LHCN-M2 (cell line): ENCODE measurements at regions not wholly inside any gene's neighbourhood (a gene's known extent, or its start where the extent isn't known, plus 50 kb on each side); places are given as distances from the start of the nearest gene placed in this dataset.

Source experiments
- DNase-seq: peaks from one replicate; pipeline ENCODE4 v3.0.0-alpha.2; 2012; ENCODE audit warnings: low read depth

- DNase-seq: no peak
Measured at GRCh38 chr5:9692576-9692975, 62.4 kb upstream of the TAS2R1 start.

GRCh38 chr5:9691261-9691660 is 61.1 kb upstream of the TAS2R1 start:
- DNase-seq: no peak

GRCh38 chr5:9690751-9691150 is 60.6 kb upstream of the TAS2R1 start:
- DNase-seq: no peak

GRCh38 chr5:9686216-9686615 is 56.1 kb upstream of the TAS2R1 start:
- peak; percentile 36 for DNase-seq

GRCh38 chr5:9681706-9682105 is 51.6 kb upstream of the TAS2R1 start:
- no peak for DNase-seq
